ENCODE measurements at regions not wholly inside any gene's neighbourhood (a gene's known extent, or its start where the extent isn't known, plus 50 kb on each side); places are given as distances from the start of the nearest gene placed in this dataset.
"Not testable (repeated sequence)": the region's sequence is repeated elsewhere in the genome, so short reads cannot be mapped to it uniquely, and the experiment has no call there.

- no peaks in the 10 kb centered on the region for H3K27me3 Mint-ChIP-seq (ENCODE audit: low read depth, poor library complexity)
- H3K36me3 Mint-ChIP-seq (ENCODE audit: low read depth) = no peaks in the 10 kb centered on the region
- H3K4me1 Mint-ChIP-seq = no peaks in the 10 kb centered on the region
- H3K9me3 Mint-ChIP-seq = peaks cover 22% of the 10 kb centered on the region
- H3K27ac Mint-ChIP-seq = no peak overlapping the region
- TF ChIP-seq, protein P1, sequence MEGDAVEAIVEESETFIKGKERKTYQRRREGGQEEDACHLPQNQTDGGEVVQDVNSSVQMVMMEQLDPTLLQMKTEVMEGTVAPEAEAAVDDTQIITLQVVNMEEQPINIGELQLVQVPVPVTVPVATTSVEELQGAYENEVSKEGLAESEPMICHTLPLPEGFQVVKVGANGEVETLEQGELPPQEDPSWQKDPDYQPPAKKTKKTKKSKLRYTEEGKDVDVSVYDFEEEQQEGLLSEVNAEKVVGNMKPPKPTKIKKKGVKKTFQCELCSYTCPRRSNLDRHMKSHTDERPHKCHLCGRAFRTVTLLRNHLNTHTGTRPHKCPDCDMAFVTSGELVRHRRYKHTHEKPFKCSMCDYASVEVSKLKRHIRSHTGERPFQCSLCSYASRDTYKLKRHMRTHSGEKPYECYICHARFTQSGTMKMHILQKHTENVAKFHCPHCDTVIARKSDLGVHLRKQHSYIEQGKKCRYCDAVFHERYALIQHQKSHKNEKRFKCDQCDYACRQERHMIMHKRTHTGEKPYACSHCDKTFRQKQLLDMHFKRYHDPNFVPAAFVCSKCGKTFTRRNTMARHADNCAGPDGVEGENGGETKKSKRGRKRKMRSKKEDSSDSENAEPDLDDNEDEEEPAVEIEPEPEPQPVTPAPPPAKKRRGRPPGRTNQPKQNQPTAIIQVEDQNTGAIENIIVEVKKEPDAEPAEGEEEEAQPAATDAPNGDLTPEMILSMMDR (IDR thresholded peaks at IDR 0.05) = no peak
- DNase-seq = no peak
- no peak overlapping the region for H3K4me3 Mint-ChIP-seq
Measured at GRCh38 chr2:193074933-193075332, 880.2 kb upstream of the TMEFF2 start.

GRCh38 chr2:193072647-193073046 is 877.9 kb upstream of the TMEFF2 start:
- no peaks in the 10 kb centered on the region for H3K27me3 Mint-ChIP-seq (ENCODE audit: low read depth, poor library complexity)
- peaks cover 23% of the 10 kb centered on the region for H3K9me3 Mint-ChIP-seq

GRCh38 chr2:193025556-193025955 is 830.8 kb upstream of the TMEFF2 start:
- peak; percentile 15 for DNase-seq
- not testable (repeated sequence) for H3K27me3 Mint-ChIP-seq (ENCODE audit: low read depth, poor library complexity); H3K4me3 Mint-ChIP-seq; H3K4me1 Mint-ChIP-seq
- H3K27ac Mint-ChIP-seq = peak overlapping the region; percentile 97
- H3K36me3 Mint-ChIP-seq (ENCODE audit: low read depth) = peaks cover 30% of the 10 kb centered on the region
- H3K9me3 Mint-ChIP-seq = peaks cover 43% of the 10 kb centered on the region

More at GRCh38 chr2:193072647-193073046, 877.9 kb upstream of the TMEFF2 start:
- H3K4me1 Mint-ChIP-seq = no peaks in the 10 kb centered on the region
- no peak for DNase-seq
- H3K27ac Mint-ChIP-seq = no peak overlapping the region
- TF ChIP-seq, protein P1 (IDR thresholded peaks at IDR 0.05) = no peak
- H3K36me3 Mint-ChIP-seq (ENCODE audit: low read depth) = no peaks in the 10 kb centered on the region
- H3K4me3 Mint-ChIP-seq = no peak overlapping the region

DNA sequence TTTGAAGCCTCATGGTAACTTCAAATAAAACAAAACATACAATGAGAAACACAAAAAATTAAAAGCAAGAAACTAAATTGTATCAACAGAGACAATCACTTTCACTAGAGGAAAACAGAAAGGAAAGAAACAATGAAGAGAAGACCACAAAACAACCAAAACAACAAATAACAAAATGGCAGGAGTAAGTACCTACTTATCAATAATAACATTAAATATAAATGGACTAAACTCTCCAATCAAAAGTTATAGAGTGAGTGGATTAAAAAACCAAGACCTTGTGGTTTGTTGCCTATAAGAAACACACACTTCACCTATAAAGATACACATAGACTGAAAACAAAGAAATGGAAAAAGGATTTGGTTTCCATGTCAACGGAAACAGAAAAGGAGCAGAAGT is 830.1 kb upstream of the TMEFF2 start:
- no peak overlapping the region for H3K27ac Mint-ChIP-seq
- TF ChIP-seq, protein P1 (IDR thresholded peaks at IDR 0.05) = no peak
- no peaks in the 10 kb centered on the region for H3K27me3 Mint-ChIP-seq (ENCODE audit: low read depth, poor library complexity)

DNA sequence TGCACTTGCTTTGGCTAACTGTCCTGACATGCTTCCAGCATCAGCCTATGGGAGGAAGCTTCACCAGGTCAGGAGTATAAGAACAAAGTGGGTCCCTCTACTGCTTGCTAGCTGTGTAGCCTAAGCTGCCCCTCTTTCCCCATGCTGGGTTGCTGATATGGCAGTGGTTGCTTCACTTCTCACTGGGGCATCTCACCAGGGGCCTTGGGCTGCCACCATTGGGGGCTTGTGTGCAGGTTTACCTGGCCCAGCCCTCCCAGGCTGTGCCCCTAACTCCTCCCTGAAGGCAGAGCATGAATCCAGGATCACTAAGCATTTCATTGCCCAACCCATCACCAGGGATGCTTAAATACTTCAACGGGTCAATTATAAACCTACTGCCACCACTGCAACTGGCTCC is 817.1 kb upstream of the TMEFF2 start:
- H3K9me3 Mint-ChIP-seq = no peaks in the 10 kb centered on the region
- no peaks in the 10 kb centered on the region for H3K36me3 Mint-ChIP-seq (ENCODE audit: low read depth)
- no peak for DNase-seq
- TF ChIP-seq, protein P1 (IDR thresholded peaks at IDR 0.05) = no peak
- peaks cover 5% of the 10 kb centered on the region for H3K27me3 Mint-ChIP-seq (ENCODE audit: low read depth, poor library complexity)
- no peak overlapping the region for H3K4me3 Mint-ChIP-seq
- H3K4me1 Mint-ChIP-seq = no peaks in the 10 kb centered on the region
- H3K27ac Mint-ChIP-seq = no peak overlapping the region

More for the DNA sequence above, 830.1 kb upstream of the TMEFF2 start:
- Mint-ChIP-seq H3K4me3 (no peak overlapping the region), H3K4me1 (no peaks in the 10 kb centered on the region), H3K9me3 (peaks cover 43% of the 10 kb centered on the region), H3K36me3 (ENCODE audit: low read depth) (peaks cover 30% of the 10 kb centered on the region)
- DNase-seq = no peak

GRCh38 chr2:192993059-192993458 is 798.3 kb upstream of the TMEFF2 start:
- Mint-ChIP-seq H3K27ac (no peak overlapping the region), H3K4me1 (no peaks in the 10 kb centered on the region), H3K4me3 (no peak overlapping the region), H3K36me3 (ENCODE audit: low read depth) (no peaks in the 10 kb centered on the region), H3K27me3 (ENCODE audit: low read depth, poor library complexity) (no peaks in the 10 kb centered on the region), H3K9me3 (no peaks in the 10 kb centered on the region)
- TF ChIP-seq, protein P1 (IDR thresholded peaks at IDR 0.05) = no peak
- no peak for DNase-seq
